Germinal center (tissue), 1 donor: ENCODE measurements at regions not wholly inside any gene's neighbourhood (a gene's known extent, or its start where the extent isn't known, plus 50 kb on each side); places are given as distances from the start of the nearest gene placed in this dataset.
"Not testable (repeated sequence)": the region's sequence is repeated elsewhere in the genome, so short reads cannot be mapped to it uniquely, and the experiment has no call there.

Experiments
- DNase-seq: peaks from one replicate; pipeline ENCODE4 v3.0.0; 2012; ENCODE audit warnings: mixed read lengths, low spot score

GRCh38 chr1:217137210-217137881 is 414.1 kb upstream of the ESRRG start:
- no peak for DNase-seq

GRCh38 chr1:217136895-217137205 is 413.6 kb upstream of the ESRRG start:
- no peak for DNase-seq

DNA sequence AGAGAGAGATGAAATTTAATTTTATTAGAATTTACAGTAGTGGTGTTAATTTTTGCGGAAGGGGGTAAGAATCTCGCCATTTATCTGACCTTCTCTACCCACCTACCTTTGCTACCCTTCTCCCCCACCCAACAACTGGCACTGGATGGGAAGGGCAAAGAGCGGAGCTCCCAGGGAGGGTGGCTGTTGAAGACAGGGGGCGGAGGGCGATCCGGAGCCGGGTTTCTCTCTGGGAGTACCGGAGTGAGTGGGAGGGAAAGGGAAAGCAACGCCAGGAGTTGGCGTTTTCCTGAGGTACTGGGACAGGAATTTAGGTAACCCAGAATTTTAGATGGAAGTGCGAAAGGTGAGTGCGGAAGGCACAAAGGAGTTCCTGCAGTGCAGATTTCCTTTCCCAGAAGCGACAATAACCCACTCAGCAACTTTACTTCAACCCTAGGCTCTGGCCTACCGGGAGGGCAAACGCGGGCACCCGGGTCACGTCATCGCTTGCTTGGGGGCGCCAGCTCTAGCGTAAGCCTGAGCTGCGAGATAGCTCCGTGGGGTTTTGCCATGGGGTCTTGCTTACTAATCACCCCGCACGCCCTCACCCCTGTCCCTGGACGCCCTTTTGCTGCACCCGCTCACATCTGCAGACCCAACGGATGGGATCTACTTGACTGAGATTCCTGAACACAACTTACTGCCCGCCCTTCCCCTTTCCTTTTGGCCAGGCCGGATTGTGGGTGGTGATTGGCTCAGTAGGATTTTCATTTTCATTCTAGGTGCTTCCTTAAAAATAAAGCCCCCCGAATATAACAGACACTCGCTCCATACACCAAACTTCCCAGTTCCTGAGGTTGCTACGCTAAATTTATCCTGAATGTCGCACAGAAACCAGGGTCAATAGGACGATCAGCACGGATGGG is 413.0 kb upstream of the ESRRG start:
- no peak for DNase-seq

GRCh38 chr1:217135569-217135915 is 412.3 kb upstream of the ESRRG start:
- DNase-seq, result no peak

GRCh38 chr1:217134857-217135568 is 411.8 kb upstream of the ESRRG start:
- no peak for DNase-seq

- DNase-seq, result no peak
Observed at GRCh38 chr1:217133958-217134856, 411.0 kb upstream of the ESRRG start.

DNA sequence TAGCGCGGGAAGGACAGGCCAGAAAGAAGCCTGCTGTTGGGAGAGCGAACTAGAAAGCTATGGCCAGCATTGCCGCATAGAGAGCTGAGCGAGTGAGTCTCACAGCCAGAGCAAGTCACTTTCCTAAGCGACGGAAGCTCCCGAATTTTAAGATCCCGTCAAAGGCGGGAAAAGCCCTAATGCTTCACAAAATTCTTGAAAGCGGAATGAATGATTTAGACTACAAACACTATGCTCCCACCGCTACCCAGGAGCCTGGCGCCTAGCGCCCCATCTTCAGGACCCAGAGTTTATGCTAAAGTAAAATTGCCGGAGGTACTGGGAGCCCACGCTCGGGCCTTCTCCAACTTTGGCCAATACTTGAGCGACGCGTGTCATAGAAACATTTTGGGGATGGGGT is 409.9 kb upstream of the ESRRG start:
- no peak for DNase-seq

DNA sequence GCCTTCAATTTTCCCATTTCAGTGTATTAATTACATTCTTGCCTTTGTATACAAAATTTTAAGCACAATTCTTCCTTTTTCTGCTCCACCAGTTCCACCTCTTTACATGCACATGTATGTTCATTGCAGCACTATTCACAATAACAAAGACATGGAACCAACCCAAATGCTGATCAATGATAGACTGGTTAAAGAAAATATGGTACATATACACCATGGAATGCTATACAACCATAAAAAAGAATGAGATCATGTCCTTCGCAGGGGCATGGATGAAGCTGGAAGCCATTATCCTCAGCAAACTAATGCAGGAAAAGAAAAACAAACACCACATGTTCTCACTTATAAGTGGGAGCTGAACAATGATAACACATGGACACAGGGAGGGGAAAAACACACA is 400.1 kb upstream of the ESRRG start:
- DNase-seq, result not testable (repeated sequence)

DNA sequence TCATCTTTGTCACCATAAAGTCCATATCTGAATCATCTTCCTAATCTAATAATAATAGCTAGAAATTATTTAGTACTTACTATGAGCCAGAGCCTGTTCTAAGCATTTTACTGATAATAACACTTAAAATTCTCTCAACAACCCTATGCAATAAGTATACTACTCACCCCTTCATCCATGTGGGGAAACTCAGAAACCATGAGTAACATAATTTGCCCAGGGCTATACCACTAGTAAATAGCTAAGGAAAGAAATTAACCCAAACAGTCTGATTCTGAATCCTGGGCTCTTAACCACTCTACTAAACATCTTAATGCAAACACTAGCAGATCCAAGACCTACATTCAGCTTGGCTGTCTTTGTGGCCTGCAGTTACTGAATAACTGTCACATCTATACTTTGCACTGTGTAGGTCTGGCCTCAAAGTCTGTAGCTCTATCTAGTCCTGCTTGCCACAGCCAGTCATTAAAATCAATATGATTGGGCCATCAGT is 394.8 kb upstream of the ESRRG start:
- no peak for DNase-seq

DNA sequence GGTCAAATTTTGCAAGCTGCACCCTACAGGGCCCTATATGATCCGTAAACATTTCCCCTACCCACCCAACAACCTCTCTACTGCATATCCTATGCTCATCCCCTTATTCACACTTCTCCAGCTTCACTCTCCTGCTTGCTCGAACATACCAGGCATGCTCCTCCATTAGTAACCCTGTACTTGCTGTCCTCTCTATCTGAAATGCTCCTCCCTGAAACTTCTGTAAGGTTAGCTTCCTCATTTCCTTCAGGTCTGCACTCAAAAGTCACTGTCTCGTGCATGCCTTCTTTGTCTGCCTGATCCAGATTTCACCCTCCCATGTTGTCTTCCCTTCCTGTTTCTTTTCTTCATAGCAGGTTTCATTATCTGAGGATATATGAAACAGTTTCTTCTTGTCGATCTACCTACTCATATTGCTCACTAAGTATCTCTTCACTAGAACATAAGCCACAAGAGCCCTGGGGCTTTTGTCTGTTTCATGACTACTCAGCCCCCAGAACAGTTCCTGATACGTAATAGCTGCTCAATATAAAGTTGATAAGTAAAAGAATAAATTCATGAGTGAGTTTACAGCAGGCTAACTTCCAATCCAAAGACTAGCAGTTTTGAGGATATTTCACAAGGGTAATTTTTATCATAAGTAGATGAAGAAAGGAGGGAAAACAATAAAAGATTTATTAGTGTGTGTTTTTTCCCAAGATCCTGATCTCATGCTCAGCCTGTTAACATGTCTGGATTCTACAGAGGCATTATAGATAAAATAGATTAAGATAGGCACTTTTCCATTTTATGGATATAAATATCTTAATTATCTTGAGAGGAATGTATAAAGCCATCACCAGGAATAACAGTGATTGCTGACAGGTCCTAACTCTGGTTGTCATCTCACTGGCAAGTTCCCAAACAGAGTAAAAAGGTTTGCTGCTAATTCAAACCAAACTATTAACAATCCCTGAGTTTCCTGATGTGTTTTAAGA is 392.5 kb upstream of the ESRRG start:
- DNase-seq, result no peak

GRCh38 chr1:217109928-217110327 is 386.7 kb upstream of the ESRRG start:
- DNase-seq, result no peak

GRCh38 chr1:217106231-217106901 is 383.1 kb upstream of the ESRRG start:
- no peak for DNase-seq

GRCh38 chr1:217105437-217105836 is 382.2 kb upstream of the ESRRG start:
- no peak for DNase-seq

DNA sequence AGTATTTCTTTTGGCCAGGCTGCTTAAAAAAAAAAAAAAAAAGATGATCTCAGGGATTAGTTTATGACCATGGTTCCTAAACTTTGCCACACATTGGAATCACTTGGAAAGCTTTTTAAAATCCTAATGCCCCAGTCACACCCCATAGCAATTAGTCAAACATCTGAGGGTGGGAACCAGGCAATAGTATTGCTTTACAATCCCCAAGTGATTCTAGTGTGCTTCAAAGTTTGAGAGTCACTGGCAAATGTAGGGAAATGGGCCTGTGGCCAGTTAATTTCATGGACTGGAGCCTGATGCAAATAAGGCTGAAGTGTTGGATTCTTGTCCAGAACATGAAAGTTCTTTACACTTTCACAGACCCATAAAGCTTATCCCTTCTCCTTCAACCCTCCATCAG is 374.6 kb upstream of the ESRRG start:
- no peak for DNase-seq

DNA sequence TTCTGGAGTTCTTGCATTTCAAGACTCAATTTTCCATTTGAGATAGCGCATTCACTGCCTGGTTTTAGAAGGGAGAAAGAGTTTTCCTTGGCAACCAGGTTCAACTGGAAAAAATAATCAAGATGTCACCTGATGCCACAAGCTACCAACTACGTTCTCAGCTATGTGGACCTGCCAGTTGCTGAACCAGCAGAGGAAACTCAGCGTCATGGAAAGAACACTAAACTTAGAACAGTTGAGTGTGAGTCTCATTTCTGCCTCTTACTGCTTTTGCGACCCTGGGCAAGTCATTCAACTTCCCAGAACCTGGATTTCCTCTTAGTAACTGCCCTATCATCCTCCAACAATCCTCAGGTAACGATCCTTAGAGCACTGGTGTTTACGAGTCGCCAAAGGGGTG is 373.0 kb upstream of the ESRRG start:
- no peak for DNase-seq

DNA sequence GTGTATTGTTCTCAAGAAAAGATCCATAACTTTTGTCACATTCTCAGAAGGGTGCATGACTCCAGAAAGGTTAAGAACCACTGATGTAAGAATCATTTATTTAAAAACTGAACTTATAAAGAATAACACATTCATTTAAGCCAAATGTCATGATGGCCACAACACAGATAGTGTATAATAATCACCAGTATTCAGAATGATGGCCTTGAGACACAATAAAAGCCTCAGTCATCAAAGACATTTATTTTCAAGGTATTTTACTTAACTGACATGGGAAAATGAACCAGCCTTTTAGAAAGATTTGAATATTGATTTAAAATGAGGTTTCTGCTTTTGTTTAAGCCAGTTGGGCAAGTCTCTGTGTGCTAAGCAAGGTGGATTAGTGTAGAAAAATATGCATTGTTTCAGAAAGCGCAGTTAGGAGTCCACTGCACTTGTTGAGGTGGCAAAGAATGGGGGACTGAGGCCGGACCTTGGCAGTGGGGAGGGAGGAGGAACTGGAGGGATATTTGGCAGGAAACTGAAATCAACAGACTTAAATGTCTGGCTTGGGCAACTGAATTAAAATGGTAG is 371.9 kb upstream of the ESRRG start:
- no peak for DNase-seq

- no peak for DNase-seq
Observed at GRCh38 chr1:217091561-217091960, 368.3 kb upstream of the ESRRG start.

GRCh38 chr1:217090060-217090911 is 367.1 kb upstream of the ESRRG start:
- no peak for DNase-seq
